Omental fat pad (tissue), 3 donors: ENCODE measurements at regions not wholly inside any gene's neighbourhood (a gene's known extent, or its start where the extent isn't known, plus 50 kb on each side); places are given as distances from the start of the nearest gene placed in this dataset.

ENCODE experiments used
- ATAC-seq: fragments of 150-250 bp; one replicate; pipeline ENCODE4 v1.9.1; 2016; ENCODE audit warnings: mild to moderate bottlenecking, moderate library complexity; ENCODE audit not compliant: low FRiP score
- DNase-seq: peaks from one replicate; pipeline ENCODE4 v3.0.0-alpha.2; 2019; ENCODE audit warnings: low spot score
- TF ChIP-seq, protein P1 (sequence below), 3 donors: fragments of 450-650 bp; IDR thresholded peaks; one replicate each; pipeline ENCODE4 v1.5.1; 2016 to 2017; ENCODE audit warnings: antibody characterized with exemption in 3 of 3, mild to moderate bottlenecking in 3 of 3, moderate library complexity in 2 of 3

DNA sequence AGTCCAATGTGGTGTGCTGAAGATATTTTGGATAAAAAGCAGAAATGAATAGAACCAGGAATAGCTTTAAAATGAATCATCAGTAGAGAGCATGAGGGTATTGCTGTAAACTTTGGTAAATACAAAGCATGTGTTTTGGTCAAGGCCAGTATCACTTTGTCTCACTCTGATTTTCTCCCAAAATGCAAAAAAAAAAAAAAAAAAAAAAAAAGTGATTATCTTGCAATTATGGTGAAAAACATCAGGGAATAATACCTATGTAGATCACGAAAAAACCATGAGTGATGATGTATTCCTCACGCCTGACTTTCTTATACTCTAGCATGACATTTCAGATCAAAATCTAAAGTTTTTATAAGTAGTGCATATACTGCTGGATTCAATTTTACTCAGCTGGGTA lies 897.9 kb upstream of the FAT3 start:
- TF ChIP-seq, protein P1, sequence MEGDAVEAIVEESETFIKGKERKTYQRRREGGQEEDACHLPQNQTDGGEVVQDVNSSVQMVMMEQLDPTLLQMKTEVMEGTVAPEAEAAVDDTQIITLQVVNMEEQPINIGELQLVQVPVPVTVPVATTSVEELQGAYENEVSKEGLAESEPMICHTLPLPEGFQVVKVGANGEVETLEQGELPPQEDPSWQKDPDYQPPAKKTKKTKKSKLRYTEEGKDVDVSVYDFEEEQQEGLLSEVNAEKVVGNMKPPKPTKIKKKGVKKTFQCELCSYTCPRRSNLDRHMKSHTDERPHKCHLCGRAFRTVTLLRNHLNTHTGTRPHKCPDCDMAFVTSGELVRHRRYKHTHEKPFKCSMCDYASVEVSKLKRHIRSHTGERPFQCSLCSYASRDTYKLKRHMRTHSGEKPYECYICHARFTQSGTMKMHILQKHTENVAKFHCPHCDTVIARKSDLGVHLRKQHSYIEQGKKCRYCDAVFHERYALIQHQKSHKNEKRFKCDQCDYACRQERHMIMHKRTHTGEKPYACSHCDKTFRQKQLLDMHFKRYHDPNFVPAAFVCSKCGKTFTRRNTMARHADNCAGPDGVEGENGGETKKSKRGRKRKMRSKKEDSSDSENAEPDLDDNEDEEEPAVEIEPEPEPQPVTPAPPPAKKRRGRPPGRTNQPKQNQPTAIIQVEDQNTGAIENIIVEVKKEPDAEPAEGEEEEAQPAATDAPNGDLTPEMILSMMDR (IDR thresholded peaks at IDR 0.05): no peak
- no peak for DNase-seq
- ATAC-seq: no peak

DNA sequence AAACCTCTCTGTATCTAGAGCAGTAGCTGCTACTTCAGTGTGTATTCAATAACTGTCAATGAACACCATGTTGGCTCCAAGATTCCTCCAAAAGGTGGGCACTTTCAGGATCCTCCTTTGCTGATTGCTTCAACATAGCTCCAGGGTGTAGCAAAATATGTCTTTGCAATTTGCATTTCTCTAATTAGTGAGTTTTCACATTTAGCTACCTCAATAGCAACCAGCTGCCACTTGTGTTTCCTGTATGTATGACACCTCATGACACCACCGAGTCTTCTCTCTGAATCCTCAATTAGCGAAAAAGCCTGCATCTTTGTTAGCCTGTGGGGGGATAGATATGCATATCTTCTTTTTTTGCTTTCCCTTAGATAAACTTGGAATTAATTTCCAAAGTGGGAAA lies 898.3 kb upstream of the FAT3 start:
- DNase-seq (no peak), ATAC-seq (no peak)
- TF ChIP-seq, protein P1 (IDR thresholded peaks at IDR 0.05): no peak

DNA sequence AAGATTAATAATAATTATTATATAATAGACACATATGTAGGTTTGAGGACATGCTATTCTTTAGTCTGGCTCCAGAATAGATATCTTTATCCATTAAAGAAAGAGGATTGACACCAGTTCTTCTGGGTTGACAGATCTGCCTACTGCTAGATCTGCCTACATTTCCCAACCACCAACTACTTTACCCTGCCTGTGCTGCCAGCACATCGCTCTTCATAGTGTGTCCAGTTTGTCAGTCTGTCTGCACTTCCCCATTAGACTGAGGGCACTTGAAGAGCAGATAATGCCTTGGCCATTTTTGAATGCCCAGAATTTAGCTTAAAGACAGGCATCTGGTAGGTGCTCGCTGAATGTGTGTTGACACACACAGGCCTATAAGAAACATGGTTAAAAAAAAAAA lies 910.1 kb upstream of the FAT3 start:
- ATAC-seq: no peak
- TF ChIP-seq, protein P1 (IDR thresholded peaks at IDR 0.05): no peak
- DNase-seq: no peak

DNA sequence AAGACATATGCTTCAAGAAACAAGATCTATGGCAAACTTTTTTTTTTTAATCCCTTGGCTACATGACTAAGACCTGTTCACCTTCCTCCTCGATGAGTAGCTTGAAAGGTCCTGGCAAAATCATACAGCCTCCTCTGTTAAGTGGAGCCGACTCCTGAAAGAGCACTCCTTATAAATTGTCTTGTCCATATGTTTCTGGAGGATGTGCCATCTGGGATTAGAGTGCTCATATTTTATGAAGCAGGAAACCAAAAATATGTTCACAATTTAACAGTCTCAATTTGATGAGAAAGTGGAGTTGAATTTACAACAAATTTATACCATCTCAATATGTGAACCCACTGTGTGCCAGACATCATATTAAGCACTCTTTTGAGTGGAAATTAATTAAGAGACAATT lies 912.1 kb upstream of the FAT3 start:
- TF ChIP-seq, protein P1 (IDR thresholded peaks at IDR 0.05): no peak
- DNase-seq (no peak), ATAC-seq (no peak)

DNA sequence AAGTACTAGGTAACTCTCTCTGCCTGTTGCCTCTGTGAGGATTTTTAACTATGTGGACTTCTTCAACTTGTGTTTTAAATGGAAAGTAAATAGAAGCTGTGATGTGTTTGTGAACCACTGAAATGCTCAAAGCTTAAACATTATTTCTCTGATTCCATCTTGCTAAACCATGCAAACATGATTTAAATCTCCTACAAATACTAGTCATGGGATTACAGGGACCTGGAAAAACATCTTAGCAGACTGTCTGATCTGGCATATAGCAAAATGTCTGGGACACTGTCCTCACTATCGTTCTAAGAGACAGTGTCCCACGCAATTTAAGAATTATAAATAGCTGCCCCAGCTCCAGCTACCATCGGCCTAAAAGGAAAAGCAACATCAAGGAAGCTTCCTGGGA lies 914.5 kb upstream of the FAT3 start:
- DNase-seq: no peak
- no peak for ATAC-seq
- TF ChIP-seq, protein P1 (IDR thresholded peaks at IDR 0.05): no peak

DNA sequence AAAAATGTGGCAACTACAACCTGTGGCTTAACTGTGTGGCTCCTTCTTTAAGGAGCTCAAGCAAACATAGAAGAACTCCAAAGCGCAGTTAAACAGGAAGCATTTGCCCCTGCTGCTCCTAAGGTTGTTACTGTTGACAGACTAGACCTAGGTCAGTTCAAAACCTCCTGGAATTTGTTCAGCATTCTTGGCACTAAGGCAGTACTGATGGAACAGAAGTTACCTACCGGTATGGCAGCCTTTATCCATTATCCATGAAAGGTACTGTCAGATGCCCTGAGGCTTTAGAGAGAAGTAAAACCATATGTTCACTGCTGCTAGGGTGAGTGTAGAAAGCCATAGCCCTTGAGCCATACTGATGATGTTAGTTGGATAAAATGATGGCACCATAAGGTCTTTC lies 916.5 kb upstream of the FAT3 start:
- ATAC-seq (no peak), DNase-seq (no peak)
- TF ChIP-seq, protein P1 (IDR thresholded peaks at IDR 0.05): no peak

DNA sequence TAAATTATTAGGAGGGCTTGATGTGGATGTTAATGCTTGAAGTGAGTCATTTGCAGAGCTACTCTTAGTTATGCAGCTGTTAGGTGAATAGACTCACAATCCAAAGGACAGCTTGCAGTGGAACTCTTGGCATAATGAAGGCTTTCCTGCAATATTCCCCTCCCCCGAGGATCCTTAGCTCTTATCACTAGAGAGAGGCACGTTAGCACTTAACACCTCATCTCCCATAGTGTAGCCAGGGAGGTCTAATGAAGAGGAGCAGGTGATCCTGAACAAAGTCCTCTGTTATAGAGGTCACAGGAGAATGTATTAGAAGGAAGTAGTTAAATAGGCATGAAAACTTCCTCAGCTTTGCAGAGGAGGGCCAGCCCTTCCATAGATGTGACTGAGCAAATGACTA lies 919.2 kb upstream of the FAT3 start:
- no peak for ATAC-seq
- no peak for DNase-seq
- TF ChIP-seq, protein P1 (IDR thresholded peaks at IDR 0.05): no peak
